Stomach (tissue), 4 donors: ENCODE measurements at regions not wholly inside any gene's neighbourhood (a gene's known extent, or its start where the extent isn't known, plus 50 kb on each side); places are given as distances from the start of the nearest gene placed in this dataset.

Experiments
- CTCF ChIP-seq, 7 experiments: fragments of 450-650 bp in 4 of 7; fragments of 200-600 bp in 3 of 7; sonication (generic) in 3 of 7; IDR thresholded peaks; one replicate each; pipeline ENCODE4 v1.5.1; 2016 to 2019; ENCODE audit warnings: antibody characterized with exemption in 7 of 7, control low read depth in 2 of 7, mild to moderate bottlenecking in 1 of 7
- EP300 ChIP-seq: sonication (generic); formaldehyde crosslinking; IDR thresholded peaks from one replicate; pipeline ENCODE4 v1.6.1; 2017; ENCODE audit warnings: antibody characterized with exemption
- POLR2A ChIP-seq, 4 donors: fragments of 450-650 bp; IDR thresholded peaks; one replicate each; pipeline ENCODE4 v1.6.1; 2016; ENCODE audit warnings: antibody characterized with exemption in 4 of 4, control low read depth in 2 of 4, mild to moderate bottlenecking in 1 of 4, moderate library complexity in 1 of 4

GRCh38 chr21:20942523-20942922 is 55.7 kb upstream of the NCAM2 start:
- TF ChIP-seq CTCF (IDR thresholded peaks at IDR 0.05) (no peak), POLR2A (IDR thresholded peaks at IDR 0.05) (no peak), EP300 (no peak)
